ENCODE measurements at regions not wholly inside any gene's neighbourhood (a gene's known extent, or its start where the extent isn't known, plus 50 kb on each side); places are given as distances from the start of the nearest gene placed in this dataset.

- Histone ChIP-seq H2AK9ac (replicated peaks; ENCODE audit: low read depth, low read length, poor library complexity) (no peak overlapping the region), H4K20me1 (ENCODE audit: insufficient read depth, low read length) (no peaks in the 10 kb centered on the region), H2AK5ac (ENCODE audit: low read depth, low read length) (no peak overlapping the region), H2BK20ac (ENCODE audit: low read depth, low read length) (no peak overlapping the region), H2AFZ (replicated peaks; ENCODE audit: low read length, poor library complexity) (no peak overlapping the region), H3K79me1 (ENCODE audit: low read depth in 1 of 2, low read length in 2 of 2) (no peaks in the 10 kb centered on the region), H3K9ac (ENCODE audit: low read depth, low read length) (no peak overlapping the region), H3K27me3 (ENCODE audit: control insufficient read depth, insufficient read depth, low read length) (no peaks in the 10 kb centered on the region), H3K4ac (ENCODE audit: low read depth, low read length) (no peak overlapping the region), H3K9me3 (ENCODE audit: control insufficient read depth, insufficient read depth, low read length) (no peaks in the 10 kb centered on the region), H3K36me3 (ENCODE audit: control insufficient read depth, insufficient read depth, low read length) (no peaks in the 10 kb centered on the region), H4K91ac (ENCODE audit: insufficient read depth, low read depth, low read length) (no peak overlapping the region), H3K4me2 (ENCODE audit: low read depth, low read length) (no peak overlapping the region), H2BK5ac (ENCODE audit: low read depth, low read length, poor library complexity, severe bottlenecking) (no peak overlapping the region), H3K23ac (ENCODE audit: low read depth, low read length) (no peak overlapping the region), H3K18ac (ENCODE audit: low read depth, low read length) (no peak overlapping the region), H3K4me1 (ENCODE audit: control insufficient read depth, insufficient read depth, low read length) (no peaks in the 10 kb centered on the region), H2BK120ac (ENCODE audit: low read depth, low read length) (no peak overlapping the region), H2BK15ac (ENCODE audit: low read depth, low read length) (no peak overlapping the region), H4K8ac (ENCODE audit: low read depth in 2 of 2, low read length in 2 of 2) (no peak overlapping the region), H3K56ac (ENCODE audit: extremely low read depth, insufficient read depth, low read length) (no peak overlapping the region), H4K5ac (ENCODE audit: low read depth, low read length) (no peak overlapping the region), H3K9me1 (ENCODE audit: insufficient read depth, low read length) (no peaks in the 10 kb centered on the region), H3K27ac (ENCODE audit: insufficient read depth, low read length) (no peak overlapping the region), H3K14ac (replicated peaks; ENCODE audit: low read depth, low read length) (no peak overlapping the region), H3K4me3 (ENCODE audit: insufficient read depth, low read depth, low read length) (no peak overlapping the region)
- ChIA-PET CTCF (no interaction called here), POLR2A (ENCODE audit: unreplicated experiment) (no interaction called here)
- TF ChIP-seq USF2 (IDR thresholded peaks at IDR 0.05; ENCODE audit: low read depth, low read length) (no peak), NFE2L2 (IDR thresholded peaks at IDR 0.05; ENCODE audit: low read depth, low read length) (no peak), RFX5 (IDR thresholded peaks at IDR 0.05; ENCODE audit: low read depth, low read length) (no peak), RAD21 (IDR thresholded peaks at IDR 0.05; ENCODE audit: low read length) (no peak), MAFK (IDR thresholded peaks at IDR 0.05; ENCODE audit: low read depth, low read length) (no peak), CEBPB (IDR thresholded peaks at IDR 0.05; ENCODE audit: low read depth, low read length) (no peak), CTCF (conservative IDR thresholded peaks at IDR 0.05; ENCODE audit: low read depth, low read length) (no peak), ELK1 (IDR thresholded peaks at IDR 0.05; ENCODE audit: borderline replicate concordance, low read depth, low read length) (no peak), BHLHE40 (IDR thresholded peaks at IDR 0.05; ENCODE audit: low read depth, low read length) (no peak), SMC3 (IDR thresholded peaks at IDR 0.05; ENCODE audit: low read depth, low read length) (no peak), CHD1 (IDR thresholded peaks at IDR 0.05; ENCODE audit: low read depth, low read length) (no peak), MAZ (IDR thresholded peaks at IDR 0.05; ENCODE audit: borderline replicate concordance, low read depth, low read length) (no peak), MXI1 (IDR thresholded peaks at IDR 0.05; ENCODE audit: borderline replicate concordance, low read depth, low read length) (no peak), FOS (IDR thresholded peaks at IDR 0.05; ENCODE audit: low read depth, low read length) (no peak), RCOR1 (IDR thresholded peaks at IDR 0.05; ENCODE audit: insufficient replicate concordance, low read length) (no peak), POLR2A (IDR thresholded peaks at IDR 0.05; ENCODE audit: low read depth, low read length) (no peak)
- ATAC-seq (ENCODE audit: low read depth) (no peak), DNase-seq (no peak)
- in situ Hi-C loops (cut with MboI; ENCODE audit: low sequenced_read_pairs) (no loop called here), intact Hi-C loops (cut with micrococcal nuclease) (no loop called here), dilution Hi-C loops (cut with HindIII; ENCODE audit: low sequenced_read_pairs, unreplicated experiment) (no loop called here)
- WGBS, 2 experiments (ENCODE audit: extremely low coverage in 2 of 2, insufficient read length in 1 of 2) = no CpG with 5 or more reads among the region's 6 CpGs
- no TSS peak for BruUV-seq (replicated peaks)
Observed at GRCh38 chr21:15219894-15220293, 155.1 kb upstream of the NRIP1 start.

Data from IMR-90 (cell line).